ENCODE measurements at regions not wholly inside any gene's neighbourhood (a gene's known extent, or its start where the extent isn't known, plus 50 kb on each side); places are given as distances from the start of the nearest gene placed in this dataset.
"Not testable (repeated sequence)": the region's sequence is repeated elsewhere in the genome, so short reads cannot be mapped to it uniquely, and the experiment has no call there.

GRCh38 chr5:90071066-90071465, 338.5 kb downstream of the CETN3 start:
- DNase-seq (ENCODE audit: low read depth, low spot score) = no peak

GRCh38 chr5:90066920-90067319, 342.6 kb downstream of the CETN3 start:
- DNase-seq (ENCODE audit: low read depth, low spot score) = no peak

- DNase-seq (ENCODE audit: low read depth, low spot score) = no peak
Observed at GRCh38 chr5:90056911-90057705, 352.4 kb downstream of the CETN3 start.

GRCh38 chr5:90055831-90056328, 353.7 kb downstream of the CETN3 start:
- DNase-seq (ENCODE audit: low read depth, low spot score) = no peak

- DNase-seq (ENCODE audit: low read depth, low spot score) = no peak
Observed at GRCh38 chr5:90054612-90055011, 354.9 kb downstream of the CETN3 start.

GRCh38 chr5:90051756-90052155, 357.8 kb downstream of the CETN3 start:
- no peak for DNase-seq (ENCODE audit: low read depth, low spot score)

GRCh38 chr5:90050103-90050502, 359.5 kb downstream of the CETN3 start:
- DNase-seq (ENCODE audit: low read depth, low spot score) = no peak

- DNase-seq (ENCODE audit: low read depth, low spot score) = no peak
Observed at GRCh38 chr5:90047113-90047512, 362.4 kb downstream of the CETN3 start.

GRCh38 chr5:90040082-90040481, 369.5 kb downstream of the CETN3 start:
- DNase-seq (ENCODE audit: low read depth, low spot score) = not testable (repeated sequence)

- no peak for DNase-seq (ENCODE audit: low read depth, low spot score)
Observed at GRCh38 chr5:90037646-90038045, 371.9 kb downstream of the CETN3 start.

- no peak for DNase-seq (ENCODE audit: low read depth, low spot score)
Observed at GRCh38 chr5:90022711-90023053, 386.9 kb downstream of the CETN3 start.

GRCh38 chr5:90022002-90022710, 387.4 kb downstream of the CETN3 start:
- DNase-seq (ENCODE audit: low read depth, low spot score) = no peak

- DNase-seq (ENCODE audit: low read depth, low spot score) = peak; percentile 66
Observed at GRCh38 chr5:90020575-90021538, 388.7 kb downstream of the CETN3 start.

- no peak for DNase-seq (ENCODE audit: low read depth, low spot score)
Observed at GRCh38 chr5:90017239-90017638, 392.3 kb downstream of the CETN3 start.

GRCh38 chr5:90015584-90016018, 394.0 kb downstream of the CETN3 start:
- no peak for DNase-seq (ENCODE audit: low read depth, low spot score)

- no peak for DNase-seq (ENCODE audit: low read depth, low spot score)
Observed at GRCh38 chr5:90014420-90014819, 395.1 kb downstream of the CETN3 start.

GRCh38 chr5:90000351-90000750, 409.2 kb downstream of the CETN3 start:
- no peak for DNase-seq (ENCODE audit: low read depth, low spot score)

- DNase-seq (ENCODE audit: low read depth, low spot score) = no peak
Observed at GRCh38 chr5:89998519-89999305, 410.8 kb downstream of the CETN3 start.

- DNase-seq (ENCODE audit: low read depth, low spot score) = no peak
Observed at GRCh38 chr5:89996890-89997289, 412.7 kb downstream of the CETN3 start.

GRCh38 chr5:89996335-89996734, 413.2 kb downstream of the CETN3 start:
- DNase-seq (ENCODE audit: low read depth, low spot score) = no peak

GRCh38 chr5:89994266-89994665, 415.3 kb downstream of the CETN3 start:
- no peak for DNase-seq (ENCODE audit: low read depth, low spot score)

All from pulmonary artery endothelial cell (primary cell).